Transverse colon (tissue), 4 donors: ENCODE measurements at regions not wholly inside any gene's neighbourhood (a gene's known extent, or its start where the extent isn't known, plus 50 kb on each side); places are given as distances from the start of the nearest gene placed in this dataset.

Experiments
- POLR2AphosphoS5 ChIP-seq, 3 donors: sonication (generic); formaldehyde crosslinking; IDR thresholded peaks; one replicate each; pipeline ENCODE4 v1.6.1; 2016; ENCODE audit warnings: antibody characterized with exemption in 3 of 3
- TF ChIP-seq, protein P1 (sequence below), 5 experiments: fragments of 200-600 bp in 3 of 5; fragments of 450-650 bp in 2 of 5; sonication (generic) in 3 of 5; IDR thresholded peaks; 1 replicate in 2 of 5; 2 replicates in 3 of 5; pipeline ENCODE4 v1.5.1; 2016 to 2017; ENCODE audit warnings: antibody characterized with exemption in 5 of 5, inconsistent platforms in 3 of 5, mild to moderate bottlenecking in 2 of 5, moderate library complexity in 1 of 5

DNA sequence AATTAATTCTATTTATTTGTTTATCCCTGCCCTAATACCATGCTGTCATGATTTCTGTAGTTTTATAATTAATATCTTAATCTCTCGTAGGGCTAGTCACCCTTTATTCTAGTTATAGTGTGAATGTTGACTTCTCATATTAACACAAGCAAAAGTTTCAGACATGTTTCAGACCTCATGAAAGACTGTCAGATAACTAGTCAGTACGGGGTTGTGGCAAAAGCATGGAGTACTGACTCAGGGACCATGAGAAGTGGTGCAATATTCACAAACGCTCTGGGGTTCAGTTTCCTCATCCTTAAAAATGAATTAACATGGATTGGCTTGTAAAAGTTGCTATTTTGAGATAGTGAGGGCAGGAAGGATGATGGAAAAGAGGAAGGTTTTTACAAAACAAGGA lies 148.9 kb downstream of the TMEM200A start:
- TF ChIP-seq, protein P1, sequence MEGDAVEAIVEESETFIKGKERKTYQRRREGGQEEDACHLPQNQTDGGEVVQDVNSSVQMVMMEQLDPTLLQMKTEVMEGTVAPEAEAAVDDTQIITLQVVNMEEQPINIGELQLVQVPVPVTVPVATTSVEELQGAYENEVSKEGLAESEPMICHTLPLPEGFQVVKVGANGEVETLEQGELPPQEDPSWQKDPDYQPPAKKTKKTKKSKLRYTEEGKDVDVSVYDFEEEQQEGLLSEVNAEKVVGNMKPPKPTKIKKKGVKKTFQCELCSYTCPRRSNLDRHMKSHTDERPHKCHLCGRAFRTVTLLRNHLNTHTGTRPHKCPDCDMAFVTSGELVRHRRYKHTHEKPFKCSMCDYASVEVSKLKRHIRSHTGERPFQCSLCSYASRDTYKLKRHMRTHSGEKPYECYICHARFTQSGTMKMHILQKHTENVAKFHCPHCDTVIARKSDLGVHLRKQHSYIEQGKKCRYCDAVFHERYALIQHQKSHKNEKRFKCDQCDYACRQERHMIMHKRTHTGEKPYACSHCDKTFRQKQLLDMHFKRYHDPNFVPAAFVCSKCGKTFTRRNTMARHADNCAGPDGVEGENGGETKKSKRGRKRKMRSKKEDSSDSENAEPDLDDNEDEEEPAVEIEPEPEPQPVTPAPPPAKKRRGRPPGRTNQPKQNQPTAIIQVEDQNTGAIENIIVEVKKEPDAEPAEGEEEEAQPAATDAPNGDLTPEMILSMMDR (IDR thresholded peaks at IDR 0.05) = no peak
- TF ChIP-seq POLR2AphosphoS5 (IDR thresholded peaks at IDR 0.05) = no peak
